LNCAP (cell line): ENCODE measurements at regions not wholly inside any gene's neighbourhood (a gene's known extent, or its start where the extent isn't known, plus 50 kb on each side); places are given as distances from the start of the nearest gene placed in this dataset.

Experiments
- CTCF ChIP-seq: fragments of 450-650 bp; IDR thresholded peaks from 2 replicates; pipeline ENCODE4 v1.5.1; 2017; ENCODE audit warnings: mild to moderate bottlenecking

- TF ChIP-seq CTCF, result no peak
These were observed 215.9 kb downstream of the EXOC5 start for GRCh38 chr14:57052705-57053302.

DNA sequence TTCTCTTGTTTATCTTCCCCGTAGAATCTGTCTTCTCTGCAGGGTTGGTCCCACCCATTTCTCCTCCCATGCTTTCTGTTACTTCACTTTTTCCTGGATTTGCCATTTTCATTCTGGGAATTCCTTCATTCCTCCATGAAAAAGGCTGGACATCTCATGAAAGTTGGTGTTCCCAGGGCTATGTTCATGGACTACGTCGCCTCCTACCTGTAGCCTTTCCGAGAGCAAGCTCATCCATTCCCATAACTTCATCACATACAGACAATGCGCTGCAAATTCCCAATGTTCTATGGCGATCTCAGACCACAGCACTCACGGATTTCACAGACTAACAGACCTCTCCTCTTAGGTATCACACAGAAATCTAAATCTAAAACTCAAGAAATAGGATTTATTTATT lies 217.1 kb downstream of the EXOC5 start:
- no peak for TF ChIP-seq CTCF

DNA sequence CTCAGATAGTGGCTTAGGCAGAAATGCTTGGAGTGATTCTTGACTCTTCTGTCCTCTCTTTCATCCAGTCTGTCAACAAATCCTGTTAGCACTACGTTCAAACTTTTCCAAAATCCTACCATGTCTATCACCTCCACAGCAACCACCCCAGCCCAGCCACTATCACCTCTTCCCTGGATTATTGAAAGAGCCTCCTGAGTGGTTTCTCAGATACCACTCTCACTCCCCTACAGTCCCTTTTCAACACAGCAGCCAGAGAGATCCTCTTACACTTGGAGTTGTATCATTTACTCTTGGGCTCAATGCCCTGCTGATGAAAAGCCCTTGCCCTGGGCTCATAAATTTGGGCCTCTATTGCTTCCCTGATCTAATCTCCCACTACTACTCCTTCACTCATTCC lies 218.9 kb downstream of the EXOC5 start:
- TF ChIP-seq CTCF, result no peak

DNA sequence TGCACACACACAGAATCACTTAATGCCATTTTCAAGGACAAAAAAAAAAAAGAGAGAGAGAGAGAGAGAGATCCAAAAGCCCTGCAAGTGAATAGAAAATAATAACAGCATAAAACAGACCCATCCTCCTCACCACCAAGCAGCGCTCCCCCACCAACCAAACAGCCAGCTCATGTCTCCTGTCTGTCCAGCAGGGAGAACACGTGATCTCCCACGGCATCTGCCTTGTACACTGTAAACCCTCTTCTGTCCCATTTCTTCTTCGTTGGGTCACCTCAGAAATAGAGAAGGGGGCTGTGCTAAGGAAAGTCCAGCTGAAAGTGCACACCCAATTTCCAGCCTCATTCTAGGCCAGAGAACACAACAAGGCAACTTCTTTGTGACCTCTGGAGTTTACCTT lies 222.5 kb downstream of the EXOC5 start:
- TF ChIP-seq CTCF, result no peak

- no peak for TF ChIP-seq CTCF
These were observed 228.4 kb upstream of the OTX2 start for GRCh38 chr14:57038689-57039088.

- no peak for TF ChIP-seq CTCF
These were observed 221.2 kb upstream of the OTX2 start for GRCh38 chr14:57031474-57031873.

GRCh38 chr14:57029620-57030253 lies 219.5 kb upstream of the OTX2 start:
- no peak for TF ChIP-seq CTCF

DNA sequence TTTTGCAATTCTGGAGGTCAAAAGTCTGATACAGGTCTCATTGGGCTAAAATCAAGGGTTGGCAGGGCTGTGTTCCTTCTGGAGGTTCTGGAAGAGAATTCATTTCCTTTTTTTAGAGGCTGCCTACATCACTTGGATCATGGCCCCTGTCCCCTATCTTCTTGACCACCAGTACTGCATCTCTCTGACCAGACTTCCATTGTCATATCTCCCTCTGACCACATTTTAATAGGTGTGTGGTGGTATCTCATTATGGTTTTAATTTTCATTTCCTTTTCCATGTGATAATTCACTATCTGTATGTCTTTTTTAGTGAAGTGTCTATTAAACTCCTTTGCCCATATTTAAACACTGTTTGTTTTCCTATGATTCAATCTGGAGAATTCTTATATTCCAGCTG lies 215.2 kb upstream of the OTX2 start:
- no peak for TF ChIP-seq CTCF
